ENCODE measurements at regions not wholly inside any gene's neighbourhood (a gene's known extent, or its start where the extent isn't known, plus 50 kb on each side); places are given as distances from the start of the nearest gene placed in this dataset.
"Not testable (repeated sequence)": the region's sequence is repeated elsewhere in the genome, so short reads cannot be mapped to it uniquely, and the experiment has no call there.

DNA sequence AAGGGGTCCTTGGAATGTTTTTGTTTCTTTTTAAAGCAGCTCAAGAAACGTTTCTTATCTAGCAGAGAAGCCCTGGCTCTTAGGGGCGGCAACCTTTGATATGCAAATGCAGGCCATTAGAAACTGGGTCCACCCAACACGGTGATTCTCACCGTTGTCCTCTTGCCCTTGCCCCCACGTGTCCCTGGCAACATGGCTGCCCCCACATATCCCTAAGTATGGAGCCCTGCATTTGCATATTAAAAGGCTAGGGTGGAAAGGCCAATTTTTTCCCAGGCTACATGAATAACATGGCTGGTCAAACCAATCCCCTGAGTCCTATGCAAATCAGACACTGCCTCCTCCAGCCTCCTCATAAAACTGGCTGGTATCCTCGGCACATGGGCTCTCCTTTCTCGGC lies 230.1 kb upstream of the SPOPL start:
- 78% methylated on average over 7 of the region's 7 CpGs for WGBS
- no peak overlapping the region for H3K27ac ChIP-seq (replicated peaks in 1 of 4)
- H3K4me3 ChIP-seq: no peak overlapping the region
- no peaks in the 10 kb centered on the region for H3K9me3 ChIP-seq
- peaks cover 0 to 29% (median 9%) of the 10 kb centered on the region in 4 donors for H3K4me1 ChIP-seq
- intact Hi-C loops (cut with DNase I): no loop called here
- H3K36me3 ChIP-seq: no peaks in the 10 kb centered on the region
- no peak for DNase-seq (ENCODE audit: extremely low spot score)
- H3K27me3 ChIP-seq: no peaks in the 10 kb centered on the region
- no peak for TF ChIP-seq POLR2AphosphoS5 (IDR thresholded peaks at IDR 0.05)
- TF ChIP-seq POLR2A (IDR thresholded peaks at IDR 0.05; ENCODE audit: low read depth): no peak
- no peak for TF ChIP-seq CTCF (IDR thresholded peaks at IDR 0.05)
- TF ChIP-seq EP300 (IDR thresholded peaks at IDR 0.05): no peak

DNA sequence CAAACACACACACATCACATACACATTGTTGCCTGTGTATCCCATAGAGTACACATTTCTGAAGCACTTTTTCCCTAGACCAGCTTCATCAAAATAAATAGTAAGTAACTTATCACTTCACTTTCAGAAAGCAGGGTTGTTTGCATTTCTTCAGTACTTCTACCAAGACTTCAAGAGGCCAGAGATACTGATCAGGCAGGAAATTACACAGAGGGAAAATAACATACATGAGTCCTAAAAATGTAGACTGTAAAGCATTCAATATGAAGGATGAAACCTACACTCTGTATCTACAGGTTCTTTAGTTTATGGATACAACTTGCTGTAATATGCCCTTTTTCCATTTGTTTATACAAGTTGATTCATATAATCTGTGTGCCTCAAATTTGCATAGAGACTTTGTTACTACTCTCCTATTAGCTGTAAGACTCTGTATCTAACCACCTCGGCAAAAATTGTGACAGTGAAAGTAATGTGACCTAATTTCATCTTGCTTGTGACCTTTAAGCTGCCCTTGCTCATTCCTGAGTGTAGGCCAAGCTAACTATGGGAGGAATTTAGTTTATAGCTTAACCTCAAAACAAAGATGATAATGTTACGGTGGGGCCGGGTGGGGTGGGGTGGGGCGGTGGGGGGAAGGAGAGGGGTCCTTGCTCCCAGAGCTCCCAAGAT lies 228.9 kb upstream of the SPOPL start:
- DNase-seq (ENCODE audit: extremely low spot score): no peak
- Histone ChIP-seq H3K36me3 (no peaks in the 10 kb centered on the region), H3K27me3 (no peaks in the 10 kb centered on the region), H3K9me3 (no peaks in the 10 kb centered on the region), H3K27ac (replicated peaks in 1 of 4) (no peak overlapping the region), H3K4me3 (no peak overlapping the region), H3K4me1 (peaks cover 0 to 27% (median 11%) of the 10 kb centered on the region in 4 donors)
- TF ChIP-seq CTCF (IDR thresholded peaks at IDR 0.05): no peak
- TF ChIP-seq POLR2A (IDR thresholded peaks at IDR 0.05; ENCODE audit: low read depth): no peak
- TF ChIP-seq POLR2AphosphoS5 (IDR thresholded peaks at IDR 0.05): no peak
- no peak for TF ChIP-seq EP300 (IDR thresholded peaks at IDR 0.05)
- intact Hi-C loops (cut with DNase I): no loop called here
- WGBS: 50% methylated on average over 1 of the region's 4 CpGs

DNA sequence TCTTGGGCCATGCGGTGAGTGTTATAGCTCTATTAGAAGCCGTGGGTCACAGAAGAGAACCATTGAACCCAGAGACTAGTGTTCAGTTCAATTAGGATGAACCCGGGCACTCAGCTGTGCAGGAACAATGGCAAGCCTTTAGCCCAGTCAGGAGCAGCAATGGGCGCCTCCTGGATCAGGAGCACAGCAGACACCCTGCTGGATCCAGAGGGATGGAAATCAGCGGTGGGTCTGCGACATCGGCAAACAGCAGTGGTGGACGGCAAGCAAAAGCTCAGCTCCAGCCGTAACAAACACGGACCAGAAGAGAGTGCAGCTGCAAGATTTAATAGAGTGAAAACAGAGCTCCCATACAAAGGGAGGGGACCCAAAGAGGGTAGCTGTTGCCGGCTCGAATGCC lies 228.3 kb upstream of the SPOPL start:
- H3K27me3 ChIP-seq; H3K4me3 ChIP-seq; DNase-seq (ENCODE audit: extremely low spot score); intact Hi-C loops (cut with DNase I); H3K9me3 ChIP-seq; H3K27ac ChIP-seq (replicated peaks in 1 of 4); H3K36me3 ChIP-seq: not testable (repeated sequence)
- over 99% methylated on average over 12 of the region's 12 CpGs for WGBS
- peaks cover 0 to 27% (median 11%) of the 10 kb centered on the region in 4 donors for H3K4me1 ChIP-seq

GRCh38 chr2:138274421-138275291 lies 226.9 kb upstream of the SPOPL start:
- Histone ChIP-seq H3K4me1 (peaks cover 0 to 27% (median 11%) of the 10 kb centered on the region in 4 donors), H3K27me3 (no peaks in the 10 kb centered on the region), H3K27ac (replicated peaks in 1 of 4) (no peak overlapping the region), H3K36me3 (no peaks in the 10 kb centered on the region), H3K4me3 (no peak overlapping the region), H3K9me3 (no peaks in the 10 kb centered on the region)
- intact Hi-C loops (cut with DNase I): no loop called here
- DNase-seq (ENCODE audit: extremely low spot score): no peak
- 98% methylated on average over 3 of the region's 3 CpGs for WGBS
- no peak for TF ChIP-seq POLR2A (IDR thresholded peaks at IDR 0.05; ENCODE audit: low read depth)
- TF ChIP-seq POLR2AphosphoS5 (IDR thresholded peaks at IDR 0.05): no peak
- no peak for TF ChIP-seq CTCF (IDR thresholded peaks at IDR 0.05)
- no peak for TF ChIP-seq EP300 (IDR thresholded peaks at IDR 0.05)

DNA sequence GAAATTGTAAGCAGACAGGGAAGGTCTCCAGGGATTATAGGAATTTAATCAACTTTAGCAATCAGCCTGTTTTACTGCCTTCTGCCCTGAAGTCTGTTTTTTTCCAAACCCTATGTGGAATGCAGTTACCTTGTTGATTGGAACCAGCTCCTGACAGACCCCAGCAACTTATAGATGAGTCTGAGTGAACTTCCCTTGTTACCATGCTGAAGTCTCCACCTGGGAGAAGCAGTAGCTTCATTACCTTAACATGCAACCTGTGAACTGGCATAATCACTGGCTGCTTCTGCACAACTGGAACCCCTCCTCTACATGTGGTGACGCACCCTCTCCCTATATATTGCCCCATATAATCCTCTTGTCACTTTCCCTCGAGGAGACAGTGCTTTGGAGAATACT lies 226.3 kb upstream of the SPOPL start:
- Histone ChIP-seq H3K27me3 (no peaks in the 10 kb centered on the region), H3K4me1 (peaks cover 0 to 27% (median 11%) of the 10 kb centered on the region in 4 donors), H3K36me3 (no peaks in the 10 kb centered on the region), H3K27ac (replicated peaks in 1 of 4) (no peak overlapping the region), H3K4me3 (no peak overlapping the region), H3K9me3 (no peaks in the 10 kb centered on the region)
- 82% methylated on average over 2 of the region's 2 CpGs for WGBS
- DNase-seq (ENCODE audit: extremely low spot score): no peak
- intact Hi-C loops (cut with DNase I): no loop called here
- TF ChIP-seq EP300 (IDR thresholded peaks at IDR 0.05) (no peak), CTCF (IDR thresholded peaks at IDR 0.05) (no peak), POLR2A (IDR thresholded peaks at IDR 0.05; ENCODE audit: low read depth) (no peak), POLR2AphosphoS5 (IDR thresholded peaks at IDR 0.05) (no peak)

Data from esophagus muscularis mucosa (tissue), 4 donors.